WTC11 (cell line): ENCODE measurements at regions not wholly inside any gene's neighbourhood (a gene's known extent, or its start where the extent isn't known, plus 50 kb on each side); places are given as distances from the start of the nearest gene placed in this dataset.

Experiments used
- ATAC-seq: fragments of 200-7000 bp; cut with Tn5 transposase; 2 replicates; pipeline ENCODE4 v1.10.0; 2021; ENCODE audit warnings: mild to moderate bottlenecking, moderate library complexity
- CTCF ChIA-PET: fragments of 300-600 bp; sonication (Branson Sonifier 250); formaldehyde crosslinking; loops from one replicate; lab custom pipeline; 2021; ENCODE audit warnings: antibody characterized with exemption; lab: Charles Lee
- POLR2A ChIA-PET: fragments of 350-600 bp; sonication (Branson Sonifier 250); formaldehyde crosslinking; loops from one replicate; lab custom pipeline; 2021; ENCODE audit warnings: antibody characterized with exemption; lab: Charles Lee
- DNase-seq: peaks from one replicate; pipeline ENCODE4 v3.0.0; 2021; ENCODE audit warnings: low spot score
- H3K27ac Mint-ChIP-seq: 2 replicates; pipeline ENCODE4 v1.8.0; 2021; ENCODE audit warnings: mixed read lengths
- H3K27me3 Mint-ChIP-seq: 2 replicates; pipeline ENCODE4 v1.8.0; 2021; ENCODE audit warnings: low read depth, mild to moderate bottlenecking, moderate library complexity, mixed read lengths
- H3K36me3 Mint-ChIP-seq: 2 replicates; pipeline ENCODE4 v1.8.0; 2021; ENCODE audit warnings: mixed read lengths
- H3K4me1 Mint-ChIP-seq: 2 replicates; pipeline ENCODE4 v1.8.0; 2022; ENCODE audit warnings: mixed read lengths
- H3K4me3 Mint-ChIP-seq: 2 replicates; pipeline ENCODE4 v1.8.0; 2021; ENCODE audit warnings: mild to moderate bottlenecking, moderate library complexity, mixed read lengths
- H3K9me3 Mint-ChIP-seq: 2 replicates; pipeline ENCODE4 v1.8.0; 2021; ENCODE audit warnings: mixed read lengths
- E2F5 ChIP-seq: sonication (generic); formaldehyde crosslinking; IDR thresholded peaks from 2 replicates; pipeline ENCODE4 v1.8.1; 2022; ENCODE audit warnings: mild to moderate bottlenecking, moderate library complexity, missing genetic modification reagents
- FOXJ3 ChIP-seq: sonication (generic); formaldehyde crosslinking; IDR thresholded peaks from 2 replicates; pipeline ENCODE4 v1.9.0; 2021; ENCODE audit warnings: missing genetic modification reagents, mild to moderate bottlenecking, borderline replicate concordance
- HMGA2 ChIP-seq: fragments of 250-450 bp; sonication (Bioruptor Pico); IDR thresholded peaks from 2 replicates; pipeline ENCODE4 v1.4.0; 2021; ENCODE audit warnings: mild to moderate bottlenecking, moderate library complexity
- MLX ChIP-seq: sonication (generic); formaldehyde crosslinking; IDR thresholded peaks from 2 replicates; pipeline ENCODE4 v1.8.1; 2023; ENCODE audit warnings: mild to moderate bottlenecking, missing genetic modification reagents, moderate library complexity
- MYBL2 ChIP-seq: sonication (generic); formaldehyde crosslinking; IDR thresholded peaks from 2 replicates; pipeline ENCODE4 v1.8.1; 2023; ENCODE audit warnings: mild to moderate bottlenecking, moderate library complexity, missing genetic modification reagents
- NFE2L1 ChIP-seq: sonication (generic); formaldehyde crosslinking; IDR thresholded peaks from 2 replicates; pipeline ENCODE4 v1.8.1; 2023; ENCODE audit warnings: missing genetic modification reagents
- TCF7 ChIP-seq: sonication (generic); formaldehyde crosslinking; IDR thresholded peaks from 2 replicates; pipeline ENCODE4 v1.8.0; 2022; ENCODE audit warnings: mild to moderate bottlenecking, low read depth, missing genetic modification reagents, moderate library complexity
- TEAD1 ChIP-seq: sonication (generic); formaldehyde crosslinking; IDR thresholded peaks from 2 replicates; pipeline ENCODE4 v1.8.0; 2022; ENCODE audit warnings: mild to moderate bottlenecking, missing genetic modification reagents
- TEAD4 ChIP-seq: sonication (generic); formaldehyde crosslinking; IDR thresholded peaks from 2 replicates; pipeline ENCODE4 v1.8.0; 2022; ENCODE audit warnings: mild to moderate bottlenecking, missing genetic modification reagents
- ZBTB21 ChIP-seq: sonication (generic); formaldehyde crosslinking; IDR thresholded peaks from 2 replicates; pipeline ENCODE4 v1.8.1; 2023; ENCODE audit warnings: mild to moderate bottlenecking, missing genetic modification reagents, borderline replicate concordance
- ZMAT4 ChIP-seq: fragments of 250-450 bp; sonication (Bioruptor Pico); IDR thresholded peaks from 2 replicates; pipeline ENCODE4 v1.9.0; 2021; ENCODE audit warnings: mild to moderate bottlenecking
- ZNF232 ChIP-seq: sonication (generic); formaldehyde crosslinking; IDR thresholded peaks from 2 replicates; pipeline ENCODE4 v1.8.0; 2022; ENCODE audit warnings: mild to moderate bottlenecking, missing genetic modification reagents
- ZNF281 ChIP-seq: sonication (generic); formaldehyde crosslinking; IDR thresholded peaks from 2 replicates; pipeline ENCODE4 v1.8.0; 2023; ENCODE audit warnings: mild to moderate bottlenecking, missing genetic modification reagents
- TF ChIP-seq, protein P1 (sequence below): fragments of 250-450 bp; sonication (Bioruptor Pico); IDR thresholded peaks from 2 replicates; pipeline ENCODE4 v1.9.0; 2021; ENCODE audit warnings: mild to moderate bottlenecking, borderline replicate concordance
- TF ChIP-seq, protein P2 (sequence below): fragments of 250-450 bp; sonication (Bioruptor Pico); conservative IDR thresholded peaks from 2 replicates; pipeline ENCODE4 v1.9.0; 2021; ENCODE audit warnings: mild to moderate bottlenecking
- TF ChIP-seq, protein P3 (sequence below): sonication (generic); formaldehyde crosslinking; IDR thresholded peaks from 2 replicates; pipeline ENCODE4 v1.8.0; 2023; ENCODE audit warnings: missing genetic modification reagents

DNA sequence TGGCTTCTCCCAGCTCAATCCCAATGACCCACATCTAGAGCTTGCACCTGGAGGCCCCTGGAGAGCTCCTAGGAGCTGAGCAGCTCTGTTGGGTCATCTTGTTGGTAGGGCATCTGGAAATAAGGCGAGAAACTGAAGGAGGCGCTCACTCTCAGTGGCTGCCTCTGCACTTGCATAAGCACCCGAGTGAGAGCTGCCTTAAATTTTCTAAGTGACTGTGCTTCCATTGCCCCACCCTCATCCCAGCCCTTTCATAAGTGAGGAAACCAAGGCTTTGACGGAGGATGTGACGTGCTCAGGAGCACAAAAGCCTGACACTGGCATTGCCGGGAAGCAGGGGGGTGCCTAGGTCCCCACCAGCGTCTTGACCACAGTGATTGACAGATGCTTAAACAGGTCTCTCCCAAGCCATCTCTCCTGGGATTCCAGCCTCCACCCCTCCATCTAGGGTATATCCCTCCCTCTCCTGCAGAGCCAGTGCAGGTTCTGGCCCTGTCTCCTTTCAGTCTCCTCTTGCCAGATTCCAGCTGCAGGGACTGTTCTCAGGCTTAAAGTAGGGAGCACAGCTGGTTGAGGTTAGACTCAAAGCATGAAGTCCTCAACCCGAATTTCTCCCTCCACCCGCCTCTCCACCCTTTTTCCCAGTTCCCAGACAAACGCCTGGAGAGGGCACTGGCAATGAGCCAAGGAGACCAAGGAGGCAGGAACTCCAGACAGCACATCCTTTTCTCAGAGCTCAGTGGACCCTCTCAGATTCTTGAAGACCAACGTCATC, 113.7 kb downstream of the IRX5 start:
- ChIA-PET POLR2A (no interaction called here), CTCF (interaction anchor here (0.6 to 3.0 kb wide), 11 partner anchors 9 to 279 kb away, joined by 3 to 22 read pairs (median 6); partner anchors contain the start of gene IRX6)
- Mint-ChIP-seq H3K36me3 (no peaks in the 10 kb centered on the region), H3K27me3 (no peaks in the 10 kb centered on the region), H3K4me1 (no peaks in the 10 kb centered on the region)
- ATAC-seq (no peak), DNase-seq (no peak)
- no peak for TF ChIP-seq NFE2L1
- TF ChIP-seq TCF7 (CRISPR knock-in tag) = no peak
- no peak for TF ChIP-seq MLX (CRISPR knock-in tag)
- TF ChIP-seq MYBL2 (CRISPR knock-in tag) = no peak
- TF ChIP-seq, all 79 proteins: peak for 0
- Mint-ChIP-seq H3K4me3 (no peak overlapping the region), H3K27ac (no peak overlapping the region), H3K9me3 (no peaks in the 10 kb centered on the region)

DNA sequence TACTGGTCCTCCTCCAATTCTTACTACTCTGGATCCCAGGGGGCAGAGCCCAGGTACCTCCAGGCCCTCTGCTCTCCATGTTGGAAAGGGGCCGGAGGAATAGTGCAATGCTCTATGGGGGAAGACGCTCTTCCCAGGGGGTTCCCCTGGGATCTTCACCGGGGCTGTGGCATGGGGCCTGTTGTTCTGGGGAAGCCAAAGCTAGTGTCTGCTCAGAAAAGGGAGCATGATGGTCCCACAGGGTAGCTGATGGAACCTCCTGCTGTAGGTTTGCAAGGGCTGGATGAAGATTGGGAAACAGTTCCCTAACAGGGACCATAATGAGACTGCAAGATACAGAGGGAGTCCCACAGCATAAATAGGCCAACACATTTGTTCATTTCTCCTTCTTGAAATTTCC, 114.7 kb downstream of the IRX5 start:
- no peak for TF ChIP-seq ZNF232
- H3K36me3 Mint-ChIP-seq = no peaks in the 10 kb centered on the region
- H3K27me3 Mint-ChIP-seq = no peaks in the 10 kb centered on the region
- H3K9me3 Mint-ChIP-seq = no peaks in the 10 kb centered on the region
- H3K4me1 Mint-ChIP-seq = no peaks in the 10 kb centered on the region
- DNase-seq = no peak
- ATAC-seq = no peak
- no peak overlapping the region for H3K27ac Mint-ChIP-seq
- POLR2A ChIA-PET = no interaction called here
- CTCF ChIA-PET = interaction anchor here (1.2 to 2.9 kb wide), 3 partner anchors 10 to 278 kb away, joined by 3 to 14 read pairs (median 6); partner anchors contain the start of gene IRX6
- H3K4me3 Mint-ChIP-seq = no peak overlapping the region

DNA sequence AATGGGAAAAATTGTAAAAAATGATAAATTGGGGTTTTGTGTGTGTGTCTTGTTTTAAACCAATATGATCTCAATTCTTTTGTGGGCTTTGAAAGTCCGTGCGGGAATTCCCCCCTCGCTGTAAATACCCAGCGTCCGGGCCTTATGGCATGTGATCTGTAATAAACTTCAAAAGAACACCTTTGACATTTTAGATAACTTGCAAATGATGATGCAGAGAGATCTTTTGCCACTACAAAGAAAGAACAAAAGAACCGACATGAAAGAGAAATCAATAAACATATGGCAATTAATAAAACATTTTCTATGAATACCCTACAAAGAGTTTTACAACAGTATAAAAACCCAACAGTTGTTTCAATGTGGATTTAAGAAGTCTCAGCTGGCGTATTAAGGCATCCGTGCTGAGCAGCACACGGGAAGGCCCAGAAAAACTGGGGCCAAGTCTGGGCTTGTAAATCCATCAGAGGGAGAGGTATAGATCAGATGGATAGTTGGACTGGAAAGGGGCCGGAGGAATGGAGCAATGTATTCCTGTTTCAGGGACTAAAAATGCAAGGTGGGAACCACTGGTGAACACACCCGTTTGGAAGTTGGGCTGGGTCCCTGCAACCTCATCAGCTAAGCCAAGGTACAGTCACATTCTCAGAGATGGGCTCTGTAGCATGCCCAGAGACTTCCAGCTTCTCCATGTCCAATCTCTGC, 115.2 kb downstream of the IRX5 start:
- no peaks in the 10 kb centered on the region for H3K27me3 Mint-ChIP-seq
- H3K4me3 Mint-ChIP-seq = no peak overlapping the region
- H3K27ac Mint-ChIP-seq = no peak overlapping the region
- CTCF ChIA-PET = interaction anchor here (2.9 kb wide), 1 partner anchor 10 kb away, joined by 14 read pairs; no protein-coding TSS in a partner anchor
- H3K36me3 Mint-ChIP-seq = no peaks in the 10 kb centered on the region
- TF ChIP-seq, protein P1, sequence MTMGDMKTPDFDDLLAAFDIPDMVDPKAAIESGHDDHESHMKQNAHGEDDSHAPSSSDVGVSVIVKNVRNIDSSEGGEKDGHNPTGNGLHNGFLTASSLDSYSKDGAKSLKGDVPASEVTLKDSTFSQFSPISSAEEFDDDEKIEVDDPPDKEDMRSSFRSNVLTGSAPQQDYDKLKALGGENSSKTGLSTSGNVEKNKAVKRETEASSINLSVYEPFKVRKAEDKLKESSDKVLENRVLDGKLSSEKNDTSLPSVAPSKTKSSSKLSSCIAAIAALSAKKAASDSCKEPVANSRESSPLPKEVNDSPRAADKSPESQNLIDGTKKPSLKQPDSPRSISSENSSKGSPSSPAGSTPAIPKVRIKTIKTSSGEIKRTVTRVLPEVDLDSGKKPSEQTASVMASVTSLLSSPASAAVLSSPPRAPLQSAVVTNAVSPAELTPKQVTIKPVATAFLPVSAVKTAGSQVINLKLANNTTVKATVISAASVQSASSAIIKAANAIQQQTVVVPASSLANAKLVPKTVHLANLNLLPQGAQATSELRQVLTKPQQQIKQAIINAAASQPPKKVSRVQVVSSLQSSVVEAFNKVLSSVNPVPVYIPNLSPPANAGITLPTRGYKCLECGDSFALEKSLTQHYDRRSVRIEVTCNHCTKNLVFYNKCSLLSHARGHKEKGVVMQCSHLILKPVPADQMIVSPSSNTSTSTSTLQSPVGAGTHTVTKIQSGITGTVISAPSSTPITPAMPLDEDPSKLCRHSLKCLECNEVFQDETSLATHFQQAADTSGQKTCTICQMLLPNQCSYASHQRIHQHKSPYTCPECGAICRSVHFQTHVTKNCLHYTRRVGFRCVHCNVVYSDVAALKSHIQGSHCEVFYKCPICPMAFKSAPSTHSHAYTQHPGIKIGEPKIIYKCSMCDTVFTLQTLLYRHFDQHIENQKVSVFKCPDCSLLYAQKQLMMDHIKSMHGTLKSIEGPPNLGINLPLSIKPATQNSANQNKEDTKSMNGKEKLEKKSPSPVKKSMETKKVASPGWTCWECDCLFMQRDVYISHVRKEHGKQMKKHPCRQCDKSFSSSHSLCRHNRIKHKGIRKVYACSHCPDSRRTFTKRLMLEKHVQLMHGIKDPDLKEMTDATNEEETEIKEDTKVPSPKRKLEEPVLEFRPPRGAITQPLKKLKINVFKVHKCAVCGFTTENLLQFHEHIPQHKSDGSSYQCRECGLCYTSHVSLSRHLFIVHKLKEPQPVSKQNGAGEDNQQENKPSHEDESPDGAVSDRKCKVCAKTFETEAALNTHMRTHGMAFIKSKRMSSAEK (CRISPR knock-in tag) = no peak
- TF ChIP-seq TEAD4 (CRISPR knock-in tag) (no peak), HMGA2 (CRISPR knock-in tag) (no peak), NFE2L1 (no peak), TEAD1 (CRISPR knock-in tag) (no peak), ZBTB21 (no peak), MYBL2 (CRISPR knock-in tag) (no peak), E2F5 (CRISPR knock-in tag) (no peak), FOXJ3 (no peak), ZNF281 (no peak), ZMAT4 (CRISPR knock-in tag) (no peak)
- TF ChIP-seq, protein P2, sequence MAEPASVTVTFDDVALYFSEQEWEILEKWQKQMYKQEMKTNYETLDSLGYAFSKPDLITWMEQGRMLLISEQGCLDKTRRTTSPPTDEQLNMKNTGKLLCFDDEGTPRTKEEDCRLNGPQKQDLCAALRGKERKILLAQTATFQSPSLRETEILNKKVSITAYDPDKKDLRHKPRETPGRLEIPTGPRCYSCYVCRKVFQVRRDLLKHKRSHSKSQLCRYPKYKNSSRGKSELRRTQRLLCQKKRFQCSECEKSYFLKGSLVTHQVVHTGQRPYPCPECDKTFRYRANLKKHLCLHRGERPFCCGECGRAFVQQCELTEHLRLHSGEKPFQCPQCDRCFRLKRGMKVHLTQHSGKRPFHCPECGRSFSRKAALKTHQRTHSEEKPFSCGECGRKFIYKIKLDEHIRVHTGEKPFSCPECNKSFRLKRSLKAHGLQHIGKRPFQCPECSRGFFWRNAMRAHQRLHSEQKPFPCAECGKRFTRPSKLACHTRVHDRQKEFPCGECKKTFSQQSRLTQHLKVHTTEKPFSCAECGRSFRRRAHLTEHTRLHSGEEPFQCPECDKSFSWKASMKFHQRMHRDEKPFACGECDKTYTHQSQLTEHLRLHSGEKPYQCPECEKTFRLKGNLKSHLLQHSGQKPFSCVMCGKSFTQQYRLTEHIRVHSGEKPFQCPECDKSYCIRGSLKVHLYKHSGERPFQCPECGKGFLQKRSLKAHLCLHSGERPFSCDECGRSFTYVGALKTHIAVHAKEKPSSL (CRISPR knock-in tag) = no peak
- TF ChIP-seq, protein P3, sequence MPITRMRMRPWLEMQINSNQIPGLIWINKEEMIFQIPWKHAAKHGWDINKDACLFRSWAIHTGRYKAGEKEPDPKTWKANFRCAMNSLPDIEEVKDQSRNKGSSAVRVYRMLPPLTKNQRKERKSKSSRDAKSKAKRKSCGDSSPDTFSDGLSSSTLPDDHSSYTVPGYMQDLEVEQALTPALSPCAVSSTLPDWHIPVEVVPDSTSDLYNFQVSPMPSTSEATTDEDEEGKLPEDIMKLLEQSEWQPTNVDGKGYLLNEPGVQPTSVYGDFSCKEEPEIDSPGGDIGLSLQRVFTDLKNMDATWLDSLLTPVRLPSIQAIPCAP (CRISPR knock-in tag) = no peak
- H3K9me3 Mint-ChIP-seq = no peaks in the 10 kb centered on the region
- ATAC-seq (no peak), DNase-seq (no peak)
- POLR2A ChIA-PET = no interaction called here
- H3K4me1 Mint-ChIP-seq = no peaks in the 10 kb centered on the region
